Inferior parietal cortex (tissue), 1 donor: ENCODE measurements at regions not wholly inside any gene's neighbourhood (a gene's known extent, or its start where the extent isn't known, plus 50 kb on each side); places are given as distances from the start of the nearest gene placed in this dataset.

Experiments used
- DNase-seq: peaks from one replicate; pipeline ENCODE4 v3.0.0-alpha.2; 2016; ENCODE audit errors: extremely low spot score

GRCh38 chr5:2187687-2188086 is 305.0 kb upstream of the IRX4 start:
- no peak for DNase-seq

- no peak for DNase-seq
These were observed 304.4 kb upstream of the IRX4 start for GRCh38 chr5:2187156-2187555.

GRCh38 chr5:2186472-2187015 is 303.8 kb upstream of the IRX4 start:
- no peak for DNase-seq

- DNase-seq, result no peak
These were observed 303.1 kb upstream of the IRX4 start for GRCh38 chr5:2185646-2186471.

GRCh38 chr5:2184563-2185540 is 302.1 kb upstream of the IRX4 start:
- DNase-seq, result no peak

- no peak for DNase-seq
These were observed 301.3 kb upstream of the IRX4 start for GRCh38 chr5:2184026-2184366.

GRCh38 chr5:2183154-2184025 is 300.7 kb upstream of the IRX4 start:
- no peak for DNase-seq

GRCh38 chr5:2182020-2182419 is 299.3 kb upstream of the IRX4 start:
- DNase-seq, result no peak

GRCh38 chr5:2181557-2181956 is 298.8 kb upstream of the IRX4 start:
- no peak for DNase-seq

- no peak for DNase-seq
These were observed 298.4 kb upstream of the IRX4 start for GRCh38 chr5:2181149-2181548.

- DNase-seq, result no peak
These were observed 297.7 kb upstream of the IRX4 start for GRCh38 chr5:2180456-2180855.

GRCh38 chr5:2179861-2180260 is 297.1 kb upstream of the IRX4 start:
- DNase-seq, result no peak

GRCh38 chr5:2178528-2178927 is 295.8 kb upstream of the IRX4 start:
- DNase-seq, result no peak

GRCh38 chr5:2178071-2178477 is 295.3 kb upstream of the IRX4 start:
- no peak for DNase-seq

- DNase-seq, result no peak
These were observed 294.5 kb upstream of the IRX4 start for GRCh38 chr5:2177244-2177643.

GRCh38 chr5:2176581-2176980 is 293.9 kb upstream of the IRX4 start:
- no peak for DNase-seq

GRCh38 chr5:2175842-2176404 is 293.2 kb upstream of the IRX4 start:
- DNase-seq, result no peak

GRCh38 chr5:2175041-2175440 is 292.3 kb upstream of the IRX4 start:
- no peak for DNase-seq

- DNase-seq, result no peak
These were observed 291.8 kb upstream of the IRX4 start for GRCh38 chr5:2174538-2174937.

GRCh38 chr5:2173151-2173834 is 290.6 kb upstream of the IRX4 start:
- no peak for DNase-seq

- DNase-seq, result no peak
These were observed 289.7 kb upstream of the IRX4 start for GRCh38 chr5:2172471-2172870.
